ENCODE measurements at regions not wholly inside any gene's neighbourhood (a gene's known extent, or its start where the extent isn't known, plus 50 kb on each side); places are given as distances from the start of the nearest gene placed in this dataset.

- TF ChIP-seq CTCF (IDR thresholded peaks at IDR 0.05) (no peak), POLR2A (IDR thresholded peaks at IDR 0.05) (no peak)
Observed at GRCh38 chr7:25541877-25542276, 313.6 kb upstream of the NPVF start.
